ENCODE measurements at regions not wholly inside any gene's neighbourhood (a gene's known extent, or its start where the extent isn't known, plus 50 kb on each side); places are given as distances from the start of the nearest gene placed in this dataset.

GRCh38 chr14:97532052-97532451 lies 734.9 kb downstream of the VRK1 start:
- Mint-ChIP-seq H3K36me3 (no peaks in the 10 kb centered on the region), H3K4me1 (peaks cover 13% of the 10 kb centered on the region), H3K9me3 (no peaks in the 10 kb centered on the region), H3K4me3 (no peak overlapping the region), H3K27ac (no peak overlapping the region)
- DNase-seq (ENCODE audit: low spot score in 2 of 2) (no peak), ATAC-seq (no peak)

GRCh38 chr14:97536421-97536820 lies 739.2 kb downstream of the VRK1 start:
- ATAC-seq (no peak), DNase-seq (ENCODE audit: low spot score in 2 of 2) (no peak)
- H3K36me3 Mint-ChIP-seq, result no peaks in the 10 kb centered on the region
- peaks cover 12% of the 10 kb centered on the region for H3K4me1 Mint-ChIP-seq
- H3K9me3 Mint-ChIP-seq, result no peaks in the 10 kb centered on the region
- no peak overlapping the region for H3K4me3 Mint-ChIP-seq
- no peak overlapping the region for H3K27ac Mint-ChIP-seq

DNA sequence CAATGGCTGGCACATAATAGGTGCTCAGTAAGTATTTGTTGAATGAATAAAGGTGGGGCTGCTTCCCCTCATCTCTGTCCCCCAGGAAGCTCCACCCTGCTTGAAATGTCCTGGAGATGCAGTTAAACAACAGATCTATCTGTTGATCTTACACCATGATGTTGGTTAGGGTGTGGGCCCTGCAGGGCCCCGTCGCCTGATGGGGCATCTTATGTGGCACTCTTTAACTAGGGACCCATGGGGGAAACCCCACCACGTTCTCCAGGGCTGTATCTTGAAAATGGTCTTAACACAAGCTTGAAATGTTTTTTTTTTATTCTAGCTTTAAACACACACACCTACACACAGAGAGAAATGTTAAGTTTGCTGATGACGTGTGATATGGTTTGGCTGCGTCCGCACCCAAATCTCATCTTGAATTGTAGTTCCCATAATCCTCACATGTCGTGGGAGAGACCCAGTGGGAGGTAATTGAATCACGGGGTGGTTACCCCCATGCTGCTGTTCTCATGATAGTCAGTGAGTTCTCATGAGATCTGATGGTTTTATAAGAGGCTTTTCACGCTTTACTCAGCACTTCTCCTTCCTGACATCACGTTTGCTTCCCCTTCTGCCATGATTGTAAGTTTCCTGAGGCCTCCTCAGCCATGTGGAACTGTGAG lies 741.7 kb downstream of the VRK1 start:
- H3K27ac Mint-ChIP-seq, result no peak overlapping the region
- no peaks in the 10 kb centered on the region for H3K9me3 Mint-ChIP-seq
- peak; percentile 28 for ATAC-seq
- H3K4me3 Mint-ChIP-seq, result no peak overlapping the region
- peaks cover 18% of the 10 kb centered on the region for H3K4me1 Mint-ChIP-seq
- no peak for DNase-seq (ENCODE audit: low spot score in 2 of 2)
- H3K36me3 Mint-ChIP-seq, result no peaks in the 10 kb centered on the region

GRCh38 chr14:97539411-97539795 lies 742.2 kb downstream of the VRK1 start:
- DNase-seq (ENCODE audit: low spot score in 2 of 2) (no peak), ATAC-seq (no peak)
- Mint-ChIP-seq H3K27ac (no peak overlapping the region), H3K36me3 (no peaks in the 10 kb centered on the region), H3K9me3 (no peaks in the 10 kb centered on the region), H3K4me3 (no peak overlapping the region), H3K4me1 (peaks cover 22% of the 10 kb centered on the region)

GRCh38 chr14:97539884-97540283 lies 742.7 kb downstream of the VRK1 start:
- no peak for DNase-seq (ENCODE audit: low spot score in 2 of 2)
- ATAC-seq, result no peak
- Mint-ChIP-seq H3K4me1 (peaks cover 24% of the 10 kb centered on the region), H3K36me3 (no peaks in the 10 kb centered on the region), H3K9me3 (no peaks in the 10 kb centered on the region), H3K27ac (no peak overlapping the region), H3K4me3 (no peak overlapping the region)

DNA sequence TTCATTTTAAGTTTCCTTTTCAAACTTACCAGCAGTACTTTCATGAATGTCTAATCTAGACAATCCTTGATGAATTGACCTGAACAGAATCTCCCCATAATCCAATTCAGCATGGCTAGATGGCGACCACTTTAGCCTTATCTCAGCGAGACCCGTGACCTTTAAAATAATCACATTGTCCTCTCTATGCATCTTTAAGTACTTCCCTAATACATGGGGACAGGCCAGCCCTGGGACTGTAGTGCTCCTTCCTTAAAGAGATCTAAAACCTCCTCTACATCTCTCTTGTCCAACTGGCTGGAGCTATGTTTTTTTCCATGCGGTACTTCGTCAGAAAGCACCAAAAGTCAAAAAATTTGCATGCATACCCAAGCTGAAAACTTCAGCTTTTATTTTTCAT lies 746.0 kb downstream of the VRK1 start:
- Mint-ChIP-seq H3K4me3 (no peak overlapping the region), H3K36me3 (no peaks in the 10 kb centered on the region), H3K27ac (no peak overlapping the region), H3K9me3 (no peaks in the 10 kb centered on the region), H3K4me1 (peaks cover 24% of the 10 kb centered on the region)
- ATAC-seq, result no peak
- DNase-seq (ENCODE audit: low spot score in 2 of 2), result no peak

DNA sequence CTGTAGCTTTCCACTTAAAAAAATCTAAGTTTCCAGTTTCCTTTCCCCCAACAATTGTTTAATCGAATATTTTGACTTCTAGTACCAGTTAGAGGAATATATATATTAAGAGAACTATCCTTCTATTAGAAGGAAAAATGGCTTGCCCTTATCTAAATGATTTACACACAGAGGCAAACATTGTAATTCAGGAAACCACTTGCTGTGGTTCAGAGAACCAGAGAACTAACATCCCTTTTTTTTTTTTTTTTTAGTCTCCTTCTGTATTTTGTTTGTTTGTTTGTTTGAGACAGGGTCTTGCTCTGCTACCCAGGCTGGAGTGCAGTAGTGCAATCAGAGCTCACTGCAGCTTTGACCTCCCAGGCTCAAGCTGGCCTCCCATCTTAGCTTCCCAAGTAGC lies 746.6 kb downstream of the VRK1 start:
- DNase-seq (ENCODE audit: low spot score in 2 of 2) (no peak), ATAC-seq (no peak)
- no peak overlapping the region for H3K4me3 Mint-ChIP-seq
- no peaks in the 10 kb centered on the region for H3K9me3 Mint-ChIP-seq
- H3K4me1 Mint-ChIP-seq, result peaks cover 18% of the 10 kb centered on the region
- no peaks in the 10 kb centered on the region for H3K36me3 Mint-ChIP-seq
- peak overlapping the region; percentile 4 for H3K27ac Mint-ChIP-seq

DNA sequence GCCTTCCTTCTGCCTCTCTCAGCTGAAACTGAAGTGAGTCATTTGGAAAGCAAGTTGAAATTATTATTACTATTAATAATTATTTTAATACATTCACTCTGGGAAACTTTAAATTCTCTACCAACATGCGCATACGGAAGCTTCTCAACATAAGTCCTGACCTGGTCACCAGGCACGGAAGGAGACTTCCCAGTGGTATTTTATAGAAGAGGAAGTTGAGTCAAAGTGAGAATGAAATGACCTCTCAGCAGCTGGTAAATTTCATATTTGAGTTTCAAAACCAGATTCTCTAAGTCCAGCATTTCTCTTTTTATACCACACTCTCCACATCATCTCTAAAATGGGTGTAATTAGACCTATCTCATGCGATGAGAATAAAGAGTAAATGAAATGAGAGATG lies 747.4 kb downstream of the VRK1 start:
- Mint-ChIP-seq H3K9me3 (no peaks in the 10 kb centered on the region), H3K36me3 (no peaks in the 10 kb centered on the region), H3K27ac (peak overlapping the region; percentile 4), H3K4me1 (peaks cover 18% of the 10 kb centered on the region), H3K4me3 (no peak overlapping the region)
- DNase-seq (ENCODE audit: low spot score in 2 of 2) (no peak), ATAC-seq (no peak)

- no peak overlapping the region for H3K4me3 Mint-ChIP-seq
- DNase-seq (ENCODE audit: low spot score in 2 of 2) (no peak), ATAC-seq (no peak)
- no peaks in the 10 kb centered on the region for H3K36me3 Mint-ChIP-seq
- H3K9me3 Mint-ChIP-seq, result no peaks in the 10 kb centered on the region
- peaks cover 18% of the 10 kb centered on the region for H3K4me1 Mint-ChIP-seq
- no peak overlapping the region for H3K27ac Mint-ChIP-seq
Observed at GRCh38 chr14:97546491-97547230, 749.5 kb downstream of the VRK1 start.

DNA sequence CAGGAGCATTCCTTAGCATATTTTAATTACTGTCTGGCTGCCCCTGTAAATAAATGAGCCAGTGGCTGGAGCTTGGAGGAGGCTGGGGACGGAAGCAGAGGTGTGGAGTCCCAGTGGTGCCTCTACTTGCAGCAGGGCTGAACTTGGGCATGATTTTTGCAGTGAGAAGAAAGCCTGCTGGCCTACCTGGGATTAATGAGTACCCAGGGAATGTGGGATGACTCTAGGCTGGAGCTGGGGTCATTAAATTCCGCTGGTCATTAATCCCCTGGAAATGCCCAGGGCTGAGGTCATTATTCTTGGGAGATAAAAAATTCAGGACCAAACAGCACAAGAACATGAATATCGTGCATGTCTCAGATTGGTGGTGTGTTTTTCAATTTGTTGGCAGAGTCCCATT lies 753.3 kb downstream of the VRK1 start:
- no peaks in the 10 kb centered on the region for H3K36me3 Mint-ChIP-seq
- DNase-seq (ENCODE audit: low spot score in 2 of 2) (no peak), ATAC-seq (no peak)
- H3K4me3 Mint-ChIP-seq, result no peak overlapping the region
- H3K9me3 Mint-ChIP-seq, result no peaks in the 10 kb centered on the region
- H3K27ac Mint-ChIP-seq, result no peak overlapping the region
- peaks cover 5% of the 10 kb centered on the region for H3K4me1 Mint-ChIP-seq

DNA sequence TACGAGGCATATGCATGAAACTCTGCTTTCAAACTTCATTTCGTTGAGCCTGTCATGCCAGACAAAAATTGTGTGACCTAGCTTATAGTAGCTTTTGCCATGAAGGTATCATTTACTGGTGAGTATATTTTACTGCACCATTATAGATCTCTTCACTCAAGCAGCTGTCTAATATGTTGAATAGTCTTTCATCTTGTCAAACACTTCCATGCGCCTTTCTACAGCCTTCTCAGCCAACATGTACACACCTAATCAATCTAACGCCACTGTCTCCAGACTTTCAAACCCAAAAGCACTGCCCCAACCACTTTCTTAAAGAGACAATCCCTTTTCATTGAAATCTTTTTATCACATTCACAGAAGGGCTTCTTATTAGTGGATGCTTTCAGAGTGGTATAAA lies 757.4 kb downstream of the VRK1 start:
- H3K36me3 Mint-ChIP-seq, result no peaks in the 10 kb centered on the region
- H3K27ac Mint-ChIP-seq, result no peak overlapping the region
- H3K4me3 Mint-ChIP-seq, result no peak overlapping the region
- no peak for ATAC-seq
- peaks cover 5% of the 10 kb centered on the region for H3K4me1 Mint-ChIP-seq
- peaks cover 3% of the 10 kb centered on the region for H3K9me3 Mint-ChIP-seq
- no peak for DNase-seq (ENCODE audit: low spot score in 2 of 2)

DNA sequence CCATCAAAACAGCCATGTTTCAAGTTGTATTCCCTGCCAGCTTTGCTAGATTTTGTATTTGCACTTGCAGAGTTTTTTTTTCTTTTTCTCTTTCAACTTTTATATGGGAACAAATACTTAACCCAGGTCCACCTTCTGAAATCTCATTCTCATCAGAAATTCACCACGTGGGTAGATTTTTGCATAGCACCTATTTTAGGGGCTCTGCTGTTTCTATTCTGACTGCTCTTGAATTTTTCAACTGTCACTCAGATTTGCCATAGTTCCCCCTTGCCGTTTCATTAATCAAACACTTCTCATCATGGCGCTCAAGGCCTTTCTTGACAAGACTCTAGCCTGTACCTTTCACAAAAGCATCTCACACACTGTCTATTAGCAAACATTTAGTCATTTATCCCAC lies 767.2 kb downstream of the VRK1 start:
- Mint-ChIP-seq H3K27ac (no peak overlapping the region), H3K36me3 (no peaks in the 10 kb centered on the region), H3K4me1 (peaks cover 6% of the 10 kb centered on the region), H3K9me3 (peaks cover 6% of the 10 kb centered on the region), H3K4me3 (no peak overlapping the region)
- DNase-seq (ENCODE audit: low spot score in 2 of 2) (no peak), ATAC-seq (no peak)

GRCh38 chr14:97571201-97571600 lies 774.0 kb downstream of the VRK1 start:
- Mint-ChIP-seq H3K27ac (no peak overlapping the region), H3K9me3 (peaks cover 7% of the 10 kb centered on the region), H3K4me3 (no peak overlapping the region), H3K36me3 (no peaks in the 10 kb centered on the region), H3K4me1 (peaks cover 22% of the 10 kb centered on the region)
- DNase-seq (ENCODE audit: low spot score in 2 of 2) (no peak), ATAC-seq (no peak)

GRCh38 chr14:97571866-97572555 lies 774.8 kb downstream of the VRK1 start:
- ATAC-seq (no peak), DNase-seq (ENCODE audit: low spot score in 2 of 2) (no peak)
- no peaks in the 10 kb centered on the region for H3K36me3 Mint-ChIP-seq
- peaks cover 22% of the 10 kb centered on the region for H3K4me1 Mint-ChIP-seq
- no peak overlapping the region for H3K4me3 Mint-ChIP-seq
- H3K9me3 Mint-ChIP-seq, result peaks cover 7% of the 10 kb centered on the region
- H3K27ac Mint-ChIP-seq, result peak overlapping the region; percentile 19

DNA sequence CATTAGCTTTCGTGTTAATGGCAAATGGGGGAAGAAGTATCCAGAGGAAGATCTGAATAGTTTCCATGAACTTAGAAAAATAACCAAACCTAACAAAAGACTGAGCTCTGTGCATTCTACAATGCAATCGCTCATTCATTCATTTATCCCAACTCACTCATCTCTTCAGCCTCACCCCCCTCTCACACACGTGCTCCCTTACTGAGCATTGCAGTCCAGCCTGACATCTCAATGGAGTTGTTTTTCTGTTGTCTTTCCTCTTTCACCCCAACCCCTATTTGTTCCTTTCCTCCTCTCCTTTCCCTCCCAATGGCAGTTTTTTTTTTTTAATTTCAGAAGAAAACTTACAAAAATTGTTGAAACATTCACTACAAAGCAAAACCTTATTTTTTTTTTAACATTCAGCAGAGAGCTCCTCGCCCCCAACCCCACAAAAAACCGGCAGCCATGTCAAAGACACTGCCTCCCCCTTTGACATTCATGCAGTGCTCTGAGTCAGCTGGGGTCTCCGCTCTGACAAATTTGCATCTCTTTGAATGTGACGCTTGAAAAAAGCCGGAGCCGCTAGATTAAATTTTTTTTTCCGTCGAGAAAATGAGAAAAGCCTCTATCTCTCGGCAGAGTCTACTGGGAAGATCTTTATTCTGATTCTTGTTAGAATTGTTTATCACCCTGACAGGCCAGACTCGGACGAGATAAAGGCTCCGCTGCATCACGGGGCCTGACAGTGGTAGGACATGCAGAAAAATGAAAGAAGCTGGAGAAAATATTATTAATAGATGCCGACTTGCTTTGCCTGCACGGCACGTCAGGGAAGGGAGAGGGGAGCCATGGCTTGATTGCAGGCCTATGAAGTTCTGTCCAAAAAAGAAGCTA lies 775.6 kb downstream of the VRK1 start:
- Mint-ChIP-seq H3K9me3 (peaks cover 7% of the 10 kb centered on the region), H3K4me1 (peaks cover 22% of the 10 kb centered on the region), H3K27ac (peak overlapping the region; percentile 9), H3K4me3 (no peak overlapping the region), H3K36me3 (no peaks in the 10 kb centered on the region)
- no peak for DNase-seq (ENCODE audit: low spot score in 2 of 2)
- no peak for ATAC-seq

All from stimulated activated effector memory CD8-positive, alpha-beta T cell treated with anti-CD3 and anti-CD28 coated beads, Interleukin-12 subunit alpha, Interleukin-12 subunit beta, amount 100 ng/mL, for 72 hours (primary cell).